NCI-H748 (cell line): ENCODE measurements at regions not wholly inside any gene's neighbourhood (a gene's known extent, or its start where the extent isn't known, plus 50 kb on each side); places are given as distances from the start of the nearest gene placed in this dataset.

Source experiments
- DNase-seq: peaks from one replicate; lab custom pipeline; 2025; ENCODE audit not compliant: unreplicated experiment; lab: John Stamatoyannopoulos, UW

DNA sequence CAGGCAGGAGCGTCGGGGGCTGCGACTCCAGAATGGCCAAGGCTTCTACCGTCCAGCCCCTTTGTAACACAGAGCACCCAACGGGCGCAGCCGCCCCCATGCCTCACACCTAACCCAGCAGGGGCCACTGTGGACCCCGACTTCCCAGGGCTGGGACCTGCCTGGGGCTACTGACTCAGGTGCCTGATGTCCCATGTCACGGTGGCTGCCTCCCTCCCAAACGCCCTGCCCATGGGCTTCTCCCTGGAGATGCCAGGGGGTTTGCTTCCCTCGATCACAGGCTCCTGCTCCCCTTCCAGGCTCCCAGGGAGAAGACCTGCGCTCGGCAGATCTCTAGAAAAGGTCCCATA lies 84.0 kb downstream of the MYEOV start:
- no peak for DNase-seq

DNA sequence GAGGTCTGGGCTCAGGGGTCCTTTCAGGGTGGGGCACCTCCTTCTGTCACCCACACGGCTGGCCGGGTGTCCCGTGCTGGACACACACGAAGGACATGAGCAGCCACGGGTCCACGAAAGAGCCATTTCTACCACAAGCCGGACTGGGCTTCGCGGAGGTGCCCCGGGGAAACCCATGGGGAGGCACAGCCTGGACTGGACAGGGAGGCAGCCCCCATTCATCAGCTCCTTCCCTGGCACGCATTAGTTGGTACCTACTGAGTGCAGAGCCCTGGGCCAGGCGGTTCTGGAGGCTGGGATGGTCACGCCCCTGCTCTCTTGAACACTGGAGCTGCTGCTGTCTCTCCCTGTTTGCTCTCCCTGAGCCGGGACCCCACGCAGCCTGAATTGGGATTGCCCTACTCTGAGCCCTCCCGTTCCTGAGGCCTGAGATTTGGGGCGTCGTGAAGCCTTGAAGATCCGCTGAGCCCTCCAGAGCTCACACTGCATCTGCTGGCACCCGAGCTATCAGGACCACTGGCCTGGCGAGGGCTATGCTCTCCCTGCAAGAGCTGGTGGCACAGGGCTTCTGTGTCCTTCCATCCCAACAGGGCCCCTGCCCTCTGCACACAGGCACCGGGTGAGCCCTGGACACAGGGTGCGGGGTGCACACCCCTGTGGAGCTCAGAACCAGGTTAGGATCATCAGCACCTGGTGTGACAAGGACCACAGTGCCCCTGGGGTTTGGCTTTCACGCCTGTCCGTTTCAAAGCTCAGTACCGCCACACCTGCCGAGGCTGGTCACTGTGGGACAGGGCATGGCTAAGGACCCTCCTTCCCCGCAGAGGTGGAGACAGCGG lies 84.6 kb downstream of the MYEOV start:
- DNase-seq = no peak

DNA sequence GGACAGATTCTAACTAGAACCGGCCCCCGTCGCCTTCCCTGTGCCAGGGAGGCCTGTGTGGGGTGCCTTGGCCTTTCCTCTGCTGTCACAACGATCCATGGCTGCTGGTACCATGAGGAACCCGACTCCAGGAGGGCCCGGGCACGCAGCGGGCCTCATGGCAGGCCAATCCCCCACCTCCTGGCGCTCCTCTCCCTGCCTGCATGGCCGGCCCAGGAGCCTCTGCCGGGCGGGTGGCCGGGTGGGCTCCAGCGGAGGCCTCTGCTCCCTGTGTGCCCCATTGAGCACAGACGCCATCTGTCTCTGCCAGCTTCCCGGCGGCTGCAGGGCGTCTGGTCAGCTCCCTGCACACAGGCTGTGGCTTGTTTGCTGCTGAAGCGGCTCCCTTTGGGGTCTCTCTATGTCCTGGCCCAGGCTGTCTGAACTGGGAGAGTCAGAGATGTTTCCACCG lies 86.5 kb downstream of the MYEOV start:
- no peak for DNase-seq

DNA sequence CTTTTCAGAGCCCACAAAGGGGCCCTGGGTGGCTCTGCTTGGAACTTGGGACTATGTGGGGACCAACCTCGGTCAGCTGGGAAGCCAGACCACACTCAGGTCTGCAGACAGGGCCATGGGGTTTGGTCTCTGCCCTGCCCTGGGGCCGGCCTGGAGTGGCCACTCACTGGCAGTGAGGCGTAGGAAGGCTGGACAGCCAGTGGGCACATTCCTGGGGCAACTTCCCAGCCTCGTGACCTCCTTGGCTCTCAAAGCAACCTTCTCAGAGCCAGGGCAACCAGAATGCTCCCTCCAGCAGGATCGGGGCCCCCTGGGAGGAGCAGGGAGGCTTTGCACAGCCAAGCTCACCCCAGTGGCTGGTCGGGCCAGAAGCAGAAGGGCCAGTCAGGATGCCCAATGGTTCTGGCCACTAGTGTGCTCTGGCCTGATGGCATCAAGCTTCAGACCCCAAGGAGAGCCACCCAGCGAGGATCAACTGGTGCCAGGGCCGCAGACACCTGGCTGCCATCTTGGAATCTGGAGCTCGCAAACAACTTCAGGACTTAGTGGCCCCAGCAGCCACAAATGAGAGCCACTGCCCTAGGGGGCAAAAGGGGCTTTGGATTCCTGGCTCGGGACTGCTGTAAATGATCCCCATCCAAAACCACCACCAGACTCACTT lies 87.1 kb downstream of the MYEOV start:
- no peak for DNase-seq

DNA sequence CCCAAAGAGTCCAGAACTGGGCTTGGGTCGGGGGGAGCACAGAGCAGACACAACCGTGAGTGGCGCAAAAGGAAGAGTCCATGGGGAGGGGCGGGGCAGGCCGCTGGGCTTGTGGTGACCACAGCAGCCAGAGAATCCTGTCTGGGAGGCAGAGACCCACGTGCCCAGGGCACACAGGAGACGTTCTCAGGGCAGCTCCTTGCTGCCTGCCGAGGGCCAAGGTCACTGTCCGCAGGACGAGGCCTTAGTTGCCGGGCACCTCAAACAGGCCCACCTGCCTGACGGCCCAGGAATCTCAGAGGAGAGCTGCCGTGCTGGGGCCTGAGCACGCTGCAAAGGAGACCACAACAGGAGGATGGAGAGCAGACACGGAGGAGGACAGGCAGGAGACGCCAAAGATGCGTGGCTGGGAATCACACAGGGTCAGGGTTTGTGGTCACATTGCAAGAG lies 87.8 kb downstream of the MYEOV start:
- no peak for DNase-seq

DNA sequence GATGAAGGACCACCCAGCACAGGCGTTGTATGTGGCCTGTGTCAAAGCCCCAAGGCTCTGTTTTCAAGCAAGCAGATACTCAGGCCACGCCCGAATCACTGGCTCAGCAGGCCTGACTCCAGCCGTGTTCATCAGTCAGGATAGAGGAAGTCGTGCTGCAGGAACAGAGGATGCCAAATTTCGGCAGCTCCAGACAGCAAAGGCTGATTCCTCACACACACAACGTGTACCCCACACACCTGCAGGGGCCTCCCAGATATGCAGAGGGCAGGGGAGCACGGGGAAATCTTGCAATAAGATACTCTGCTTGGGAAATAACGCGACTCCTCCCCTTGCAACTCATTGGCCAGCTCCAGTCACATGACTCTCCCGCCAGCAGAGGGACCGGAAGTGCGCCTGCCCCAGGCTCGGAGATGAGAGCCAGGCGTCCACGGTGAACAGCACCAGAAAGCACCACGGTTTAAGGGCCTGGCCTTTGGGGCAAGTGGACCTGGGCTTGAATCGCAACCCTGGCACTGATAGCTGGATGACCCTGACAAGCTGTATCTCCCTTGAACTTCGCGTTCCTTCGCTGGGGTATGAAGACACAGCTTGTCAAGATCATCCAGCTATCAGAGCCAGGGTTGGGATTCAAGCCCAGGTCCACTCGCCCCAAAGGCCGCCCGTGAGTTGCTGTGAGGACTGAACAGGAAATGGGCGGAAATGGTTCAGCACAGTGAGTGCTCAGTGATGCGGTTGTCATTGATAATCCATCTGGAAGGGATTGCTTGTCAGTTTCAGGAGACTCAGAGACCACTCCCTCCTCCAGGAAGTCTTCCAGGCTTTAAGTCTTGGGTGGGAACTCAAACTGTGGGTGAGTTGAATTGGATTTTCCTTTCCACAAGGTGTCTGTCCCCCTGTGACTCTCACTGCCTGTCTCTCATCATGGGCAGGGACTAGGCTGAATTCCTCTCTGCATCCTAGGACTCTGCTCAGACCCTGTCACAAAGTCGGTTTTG lies 88.5 kb downstream of the MYEOV start:
- no peak for DNase-seq

DNA sequence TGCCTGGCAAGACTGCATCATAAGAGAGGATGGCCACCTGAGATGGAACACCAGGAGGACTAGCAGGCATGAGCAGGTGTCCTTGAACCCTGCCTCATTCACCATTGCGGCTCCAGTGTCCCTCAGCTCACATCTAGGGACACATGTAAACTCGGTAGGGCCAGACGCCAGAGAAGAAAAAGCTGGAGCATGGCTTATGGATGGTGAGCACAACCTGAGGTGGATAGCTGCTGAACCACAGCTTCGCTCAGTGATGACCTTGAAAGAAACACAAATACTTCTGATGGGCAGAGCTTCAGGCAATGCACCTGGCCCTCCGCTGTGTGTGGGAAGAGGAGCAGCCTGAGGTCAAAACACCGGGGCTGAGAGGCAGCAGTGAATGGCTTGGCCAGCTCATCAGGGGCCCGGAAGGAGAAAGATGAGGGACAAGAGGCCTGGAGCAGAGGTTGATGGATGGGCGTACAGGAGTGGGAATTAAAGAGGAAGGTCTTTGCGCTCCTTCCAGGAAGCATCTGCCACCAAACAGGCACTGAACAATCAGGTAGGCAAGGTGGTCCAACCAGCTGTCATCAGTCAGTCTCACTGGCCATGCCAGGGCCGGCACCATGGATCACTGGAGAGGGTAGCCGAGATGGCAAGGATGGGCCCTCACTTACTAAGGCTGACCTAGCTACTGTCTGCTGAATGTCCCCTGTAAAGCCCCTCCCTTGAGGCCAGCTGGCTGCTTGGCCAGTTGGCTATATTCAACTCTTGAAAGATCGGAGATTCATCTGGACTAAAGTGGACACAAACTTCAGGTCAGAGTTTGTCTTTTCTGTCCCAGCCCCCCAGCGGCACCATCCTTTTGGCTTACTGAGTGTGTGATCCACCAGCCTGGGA lies 89.7 kb downstream of the MYEOV start:
- DNase-seq = no peak

DNA sequence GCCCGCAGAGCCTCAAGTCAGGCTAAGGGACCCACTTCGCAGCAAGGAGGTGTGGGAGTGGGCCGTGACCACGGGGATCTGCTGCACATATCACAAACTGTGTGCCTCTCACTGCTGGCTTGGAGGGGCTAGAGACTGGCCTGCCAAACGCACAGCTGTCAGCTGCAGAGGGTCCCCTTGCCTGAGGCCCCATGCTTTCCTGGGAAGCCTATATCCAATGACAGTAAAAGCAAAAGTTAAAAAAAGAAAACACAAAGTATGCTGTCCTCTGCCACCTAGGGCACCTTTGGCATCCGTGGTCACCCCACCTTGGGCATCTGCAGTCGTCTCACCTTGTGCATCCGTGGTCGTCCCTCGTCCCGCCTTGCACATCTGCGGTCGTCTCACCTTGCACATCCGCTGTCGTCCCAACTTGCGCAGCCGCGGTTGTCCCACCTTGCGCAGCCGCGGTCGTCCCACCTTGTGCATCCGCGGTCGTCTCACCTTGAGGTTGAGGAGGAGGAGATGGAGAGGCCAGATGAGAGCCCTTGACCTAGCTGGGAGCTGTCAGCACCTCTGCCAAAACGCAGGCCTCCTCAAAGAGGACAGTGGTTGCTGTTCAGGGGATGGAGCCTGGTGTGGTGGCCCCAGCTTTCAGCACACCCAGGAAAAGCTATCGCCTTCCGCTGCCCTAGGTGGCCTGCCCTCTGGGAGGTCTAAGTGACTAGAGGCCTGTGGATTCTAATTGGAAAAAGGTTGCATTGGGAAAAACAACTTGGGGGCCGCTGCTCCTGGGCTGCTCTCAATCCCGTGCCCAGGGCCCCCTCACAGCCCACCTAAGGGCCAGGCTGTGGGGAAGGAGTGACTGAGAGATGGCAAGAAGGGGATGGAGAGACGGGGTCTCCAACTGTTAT lies 90.5 kb downstream of the MYEOV start:
- no peak for DNase-seq

DNA sequence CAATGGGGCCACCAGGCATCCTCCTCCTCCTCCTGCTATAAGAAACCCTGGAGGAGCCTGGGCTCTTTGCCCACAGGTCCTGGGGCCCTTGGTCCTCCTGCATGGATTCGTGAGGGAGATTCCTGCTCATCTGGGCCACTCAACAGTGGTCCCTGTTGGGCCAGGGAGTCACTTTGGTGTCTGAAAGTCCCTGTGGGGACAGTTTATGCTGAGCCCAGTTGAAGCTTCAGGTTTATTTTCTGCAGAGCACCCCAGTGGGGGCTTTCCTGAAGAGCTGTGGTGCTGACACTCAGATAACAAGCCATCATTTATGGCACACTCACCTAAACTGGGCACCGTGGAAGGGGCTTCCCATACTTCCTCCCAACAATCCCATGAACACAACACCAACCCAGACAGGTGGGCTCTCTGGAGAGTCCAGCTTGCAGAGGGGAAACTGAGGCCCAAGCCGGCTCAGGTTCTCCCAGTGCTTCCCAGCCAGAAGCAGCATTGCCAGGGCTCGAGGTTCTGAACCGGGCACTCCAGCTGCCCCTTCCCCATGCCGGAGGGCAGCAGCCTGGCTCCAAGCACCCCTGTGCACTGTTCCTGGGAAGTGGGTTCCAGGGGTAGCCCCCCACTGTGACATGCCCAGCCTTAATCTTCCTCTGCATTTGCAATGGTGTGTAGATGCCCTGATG lies 91.3 kb downstream of the MYEOV start:
- no peak for DNase-seq

DNA sequence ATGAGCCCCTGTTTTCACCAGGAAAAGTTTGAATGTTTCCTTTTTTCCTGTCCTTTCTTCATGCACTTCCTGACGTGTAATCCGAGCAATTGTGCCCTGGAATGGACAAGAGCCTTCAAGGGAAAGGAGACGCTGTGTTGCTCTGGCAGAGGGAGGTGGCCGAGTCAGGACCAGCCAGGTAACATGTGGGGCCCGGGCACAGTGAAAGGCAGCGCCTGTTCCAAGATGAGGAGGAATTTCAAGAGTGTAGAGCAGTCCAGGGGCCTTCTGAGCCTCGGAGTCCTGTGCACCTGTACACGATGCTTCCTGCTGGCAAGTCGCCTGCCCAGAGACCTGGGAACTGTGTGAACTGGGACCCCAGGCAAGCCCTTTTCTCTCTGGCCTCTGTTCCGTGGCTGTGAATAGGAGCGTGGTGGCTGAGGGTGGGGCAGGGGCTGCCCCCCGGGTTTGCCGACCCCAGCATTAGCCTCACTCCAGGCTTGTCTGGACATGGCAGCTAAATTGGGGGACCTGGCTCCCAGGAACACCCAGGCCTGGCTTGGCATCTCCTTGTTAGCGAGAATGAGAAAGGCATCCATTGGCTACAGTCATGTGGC lies 92.0 kb downstream of the MYEOV start:
- no peak for DNase-seq

DNA sequence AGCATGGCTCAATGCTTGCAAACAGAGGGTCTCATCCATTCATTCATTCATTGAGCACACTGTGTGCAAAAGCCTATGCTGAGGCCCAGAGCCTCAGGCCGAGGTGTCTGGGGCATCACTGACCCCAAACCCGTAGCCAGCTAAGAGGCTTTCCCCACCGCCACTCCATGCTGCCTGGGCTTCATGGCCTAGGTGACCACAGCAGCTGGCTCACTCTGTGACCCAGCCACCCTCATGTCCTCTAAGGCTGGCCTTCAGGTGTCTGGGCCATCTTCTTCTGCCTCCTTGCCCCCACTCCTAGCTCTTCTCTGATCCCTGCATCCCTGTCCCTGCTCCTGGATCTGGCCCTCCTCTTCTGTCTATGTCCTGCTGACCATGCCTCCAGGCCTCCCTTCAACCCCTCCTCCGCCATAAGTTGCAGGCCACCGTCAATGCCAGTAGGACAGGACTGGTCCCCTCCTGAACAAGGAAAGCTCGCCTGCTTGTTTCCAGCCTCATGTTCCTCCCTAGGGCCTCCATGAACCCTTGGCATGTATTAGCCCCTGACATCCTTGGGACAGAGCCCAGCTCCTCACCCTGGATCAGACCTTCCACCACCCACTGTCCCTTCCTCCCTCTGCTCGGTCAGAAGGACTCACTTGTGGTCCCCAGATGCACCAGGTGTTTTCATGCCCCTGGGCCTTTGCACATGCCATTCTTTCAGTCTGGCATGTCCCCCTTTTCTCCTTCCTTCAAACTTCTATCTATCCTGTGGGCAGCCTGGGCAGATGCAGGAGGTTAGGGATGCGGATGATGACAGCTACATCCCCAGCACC lies 92.8 kb downstream of the MYEOV start:
- no peak for DNase-seq

DNA sequence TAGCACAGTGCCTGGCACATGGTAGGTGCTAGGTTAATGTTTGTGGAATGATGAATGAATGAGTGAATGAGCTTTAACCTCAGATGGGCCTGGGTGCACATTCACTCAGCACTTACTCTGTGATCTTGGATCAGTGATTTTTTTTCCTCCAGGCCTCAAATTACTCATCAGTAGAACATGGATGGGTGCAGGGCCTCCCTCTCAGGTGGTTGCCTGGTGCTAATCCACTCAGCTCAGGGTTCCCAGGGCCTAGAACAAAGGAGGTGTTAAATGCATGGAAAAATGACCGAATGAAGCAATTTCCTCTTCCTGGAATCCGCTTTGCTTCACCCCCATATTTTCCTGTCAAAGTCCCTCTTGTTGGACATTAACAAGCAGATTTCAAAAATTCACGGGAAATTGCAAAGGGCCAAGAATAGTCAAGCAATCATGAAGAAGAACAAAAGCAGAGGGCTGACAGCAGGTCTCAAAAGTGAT lies 93.5 kb downstream of the MYEOV start:
- no peak for DNase-seq

DNA sequence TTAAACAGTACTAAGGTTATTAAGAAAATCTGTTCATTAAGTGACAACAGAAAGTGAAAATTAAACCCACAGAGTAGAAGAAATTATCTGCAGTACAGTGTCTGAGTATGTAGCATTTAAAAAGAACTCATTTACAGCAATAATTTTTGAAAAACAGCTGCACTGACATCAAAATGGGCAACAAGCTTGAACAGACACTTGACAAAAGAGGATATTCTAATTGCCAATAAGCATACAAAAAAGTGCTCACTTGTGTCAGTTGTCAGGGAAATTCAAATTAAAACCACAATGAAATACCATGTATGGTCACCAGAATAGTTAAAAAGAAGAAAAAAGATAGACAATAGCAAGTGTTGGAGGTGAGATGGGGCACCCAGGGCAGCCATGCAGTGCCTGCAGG lies 93.3 kb upstream of the LINC01488 start:
- no peak for DNase-seq

DNA sequence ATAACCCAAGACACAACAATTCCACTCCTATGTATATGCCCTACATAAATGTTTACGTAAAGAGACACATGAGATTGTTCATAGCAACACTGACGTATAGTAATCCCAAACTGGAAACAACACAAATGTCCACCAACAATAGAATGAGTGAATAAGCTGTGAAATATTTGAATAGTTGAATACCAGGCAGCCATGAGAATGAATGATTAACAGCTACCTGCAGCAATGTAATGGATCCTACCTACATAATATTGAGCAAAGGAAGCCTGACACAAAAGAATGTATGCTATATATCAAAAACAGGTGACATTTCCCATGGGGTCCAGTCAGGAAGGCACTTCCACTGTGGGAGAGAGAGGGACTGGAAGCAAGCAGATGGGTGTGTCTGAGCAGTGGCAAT lies 92.8 kb upstream of the LINC01488 start:
- no peak for DNase-seq

DNA sequence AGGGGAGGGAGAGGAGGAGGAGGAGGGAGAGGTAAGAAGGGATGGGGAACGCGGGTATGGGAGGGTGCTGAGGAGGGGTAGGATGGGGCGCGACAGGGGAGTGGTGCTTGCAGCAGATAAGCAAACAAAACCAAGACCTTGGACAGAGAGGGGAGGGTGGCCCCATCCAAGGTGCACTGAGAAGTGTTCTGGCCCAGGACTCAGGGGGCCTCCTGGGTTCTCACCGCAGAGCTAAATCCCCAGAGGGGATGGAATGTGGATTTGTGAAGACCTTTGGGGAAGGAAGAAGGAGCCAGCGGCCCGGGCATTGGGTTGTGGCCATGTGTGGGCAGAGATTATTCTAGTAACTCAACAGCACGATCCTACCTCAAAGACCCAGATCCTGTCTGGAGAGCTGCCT lies 90.9 kb upstream of the LINC01488 start:
- DNase-seq = no peak

DNA sequence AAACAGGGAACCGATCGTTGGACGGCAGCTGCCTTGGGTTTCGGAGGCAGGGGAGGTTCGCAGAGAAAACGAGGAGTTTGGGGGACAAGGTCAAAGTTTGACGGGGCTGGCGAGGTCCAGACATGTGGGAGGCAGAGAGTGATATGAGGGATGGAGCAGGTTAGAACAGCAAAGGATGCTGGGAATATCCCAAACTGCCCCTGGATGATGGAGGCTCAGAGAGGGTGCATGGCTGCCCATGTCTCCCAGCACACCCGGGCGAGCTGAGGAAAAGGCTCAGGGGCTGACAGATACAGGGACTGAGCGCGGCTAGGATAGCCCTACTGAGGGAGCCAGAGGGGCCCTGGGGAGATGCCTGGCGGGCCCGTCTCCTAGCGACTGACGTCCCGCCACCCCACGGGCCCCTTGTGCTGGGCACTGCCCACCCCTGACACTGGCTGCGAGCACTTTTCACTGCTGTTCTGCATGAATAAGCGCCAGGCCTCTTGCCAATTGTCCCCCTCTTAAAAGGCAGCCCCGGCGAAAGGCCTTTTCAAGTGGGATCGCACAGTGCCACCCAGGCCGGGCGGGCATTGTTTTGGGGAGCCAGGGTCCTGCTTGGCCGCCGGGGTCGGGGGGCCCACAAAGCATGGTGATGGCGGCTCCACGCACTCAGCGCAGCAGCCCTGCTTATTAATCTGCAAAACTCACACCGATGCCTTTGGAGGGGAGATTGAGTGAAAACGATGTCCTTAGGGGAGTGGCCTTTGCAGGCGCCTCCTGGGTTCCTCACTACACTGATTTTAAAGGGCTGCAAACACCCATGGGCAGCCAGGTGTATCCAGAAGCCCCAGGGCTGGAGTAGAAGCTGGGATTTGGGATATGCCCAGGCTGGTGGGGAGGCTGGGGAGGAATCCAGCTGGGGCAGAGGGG lies 90.0 kb upstream of the LINC01488 start:
- DNase-seq = peak; percentile 16
